ENCODE measurements at regions not wholly inside any gene's neighbourhood (a gene's known extent, or its start where the extent isn't known, plus 50 kb on each side); places are given as distances from the start of the nearest gene placed in this dataset.
"Not testable (repeated sequence)": the region's sequence is repeated elsewhere in the genome, so short reads cannot be mapped to it uniquely, and the experiment has no call there.

- DNase-seq: no peak
Measured at GRCh38 chr2:125642032-125642431, 1013.9 kb upstream of the GYPC start.

DNA sequence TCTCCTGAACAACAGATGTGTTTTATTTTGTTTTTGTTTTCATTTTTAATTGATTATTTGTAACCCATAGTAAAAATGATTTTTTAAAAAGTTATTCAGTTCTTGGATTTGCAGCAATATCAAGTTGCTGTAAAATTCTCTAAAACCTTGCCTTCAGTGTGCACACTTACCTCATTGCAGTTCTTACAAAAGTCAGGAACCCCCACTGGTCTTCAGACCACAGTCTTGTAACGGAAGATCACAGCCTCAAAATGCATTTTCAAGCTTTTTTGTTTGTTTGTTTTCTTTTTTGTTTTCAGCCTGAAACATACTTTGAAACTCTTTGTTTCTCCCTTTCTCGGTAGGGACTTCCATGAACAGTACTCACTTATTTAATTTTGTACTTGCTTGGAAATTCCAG is 1012.8 kb upstream of the GYPC start:
- DNase-seq: no peak

DNA sequence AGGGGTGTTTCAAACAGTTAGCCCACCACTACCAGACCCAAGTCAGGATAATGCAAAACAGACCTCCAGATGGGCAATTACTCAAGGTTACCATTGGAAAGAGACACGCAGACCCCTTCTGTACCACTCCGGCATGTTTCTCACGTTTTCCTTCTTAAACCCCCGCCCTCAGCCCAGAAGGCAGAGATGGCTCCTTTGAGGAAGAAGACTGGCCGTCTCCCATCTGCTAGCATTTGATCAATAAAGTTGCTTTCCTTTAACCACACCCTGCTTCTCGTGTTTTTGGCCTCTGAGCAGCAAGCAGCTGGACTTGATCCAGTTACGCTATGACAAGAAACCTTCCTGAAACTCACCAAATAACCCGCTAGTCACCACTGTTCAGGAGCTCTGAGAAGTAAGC is 1012.4 kb upstream of the GYPC start:
- no peak for DNase-seq

- DNase-seq: no peak
Measured at GRCh38 chr2:125644257-125644656, 1011.7 kb upstream of the GYPC start.

DNA sequence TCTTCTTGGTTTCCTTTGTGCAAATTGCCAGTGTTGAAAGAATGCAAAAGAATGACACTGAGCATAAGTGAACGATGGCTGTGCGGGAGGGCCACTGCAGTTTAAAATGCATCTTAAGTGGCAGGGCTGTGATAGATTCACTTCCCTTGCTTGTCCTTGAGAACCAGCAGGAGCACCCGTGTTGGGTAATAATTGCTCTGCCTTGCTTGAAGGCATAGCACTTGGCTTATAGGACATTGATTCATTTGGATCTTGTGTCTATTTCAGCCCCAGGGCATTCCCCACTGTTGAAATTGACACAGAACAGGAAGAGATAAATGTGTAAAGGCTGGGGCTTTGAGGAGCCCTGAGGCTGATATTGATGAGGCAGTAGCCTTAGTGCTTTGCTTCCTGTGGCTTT is 1003.7 kb upstream of the GYPC start:
- DNase-seq: no peak

- DNase-seq: no peak
Measured at GRCh38 chr2:125654226-125654625, 1001.7 kb upstream of the GYPC start.

- DNase-seq: no peak
Measured at GRCh38 chr2:125656190-125656589, 999.8 kb upstream of the GYPC start.

DNA sequence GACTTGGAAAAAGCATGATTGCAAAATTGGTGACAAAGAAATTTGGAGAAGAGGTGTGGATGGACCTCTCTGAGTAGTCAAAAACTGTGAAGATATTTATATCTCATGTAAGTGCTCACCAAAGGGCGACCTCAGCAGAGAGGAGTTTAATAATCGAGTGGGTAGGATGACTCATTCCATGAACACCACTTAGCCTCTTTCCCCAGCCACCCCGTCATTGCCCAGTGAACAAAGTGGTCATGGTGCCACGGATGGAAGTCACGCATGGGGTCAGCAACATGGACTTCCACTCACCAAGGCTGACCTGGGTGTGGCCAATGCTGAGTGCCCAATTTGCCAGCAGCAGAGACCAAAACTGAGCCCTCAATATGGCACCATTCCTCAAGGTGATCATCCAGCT is 997.4 kb upstream of the GYPC start:
- DNase-seq: no peak

DNA sequence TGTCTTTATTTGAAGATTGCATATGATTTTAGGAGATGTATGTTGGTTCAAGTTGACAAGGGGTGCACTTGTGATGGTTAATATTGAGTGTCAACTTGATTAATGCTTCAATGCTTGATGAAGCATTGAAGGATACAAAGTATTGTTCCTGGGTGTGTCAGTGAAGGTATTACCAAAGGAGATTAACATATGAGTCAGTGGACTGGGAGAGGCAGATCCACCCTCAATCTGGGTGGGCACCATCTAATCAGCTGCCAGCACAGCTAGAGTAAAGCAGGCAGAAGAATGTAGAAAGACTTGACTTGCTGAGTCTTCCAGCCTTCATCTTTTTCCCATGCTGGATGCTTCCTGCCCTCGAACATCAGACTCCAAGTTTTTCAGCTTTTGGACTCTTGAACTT is 995.6 kb upstream of the GYPC start:
- not testable (repeated sequence) for DNase-seq

DNA sequence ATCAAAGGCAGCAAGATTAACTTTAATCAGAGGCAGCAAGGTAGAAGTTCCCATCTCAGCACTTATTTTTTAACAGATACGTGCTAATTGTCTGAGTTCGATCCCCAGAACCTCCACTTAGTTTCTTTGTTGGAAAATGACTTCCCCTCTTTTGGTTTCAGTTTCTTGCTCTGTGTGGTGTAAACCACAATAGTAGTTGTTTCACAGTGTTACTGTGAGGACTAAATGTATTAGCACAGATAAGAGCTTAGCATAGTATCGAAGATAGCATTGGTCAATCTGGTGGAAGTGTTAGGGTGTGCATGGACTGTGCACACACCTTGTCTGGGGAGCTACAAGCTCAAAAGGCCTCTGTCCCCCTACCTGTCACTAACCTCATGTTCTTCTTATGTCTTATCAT is 988.3 kb upstream of the GYPC start:
- DNase-seq: no peak

DNA sequence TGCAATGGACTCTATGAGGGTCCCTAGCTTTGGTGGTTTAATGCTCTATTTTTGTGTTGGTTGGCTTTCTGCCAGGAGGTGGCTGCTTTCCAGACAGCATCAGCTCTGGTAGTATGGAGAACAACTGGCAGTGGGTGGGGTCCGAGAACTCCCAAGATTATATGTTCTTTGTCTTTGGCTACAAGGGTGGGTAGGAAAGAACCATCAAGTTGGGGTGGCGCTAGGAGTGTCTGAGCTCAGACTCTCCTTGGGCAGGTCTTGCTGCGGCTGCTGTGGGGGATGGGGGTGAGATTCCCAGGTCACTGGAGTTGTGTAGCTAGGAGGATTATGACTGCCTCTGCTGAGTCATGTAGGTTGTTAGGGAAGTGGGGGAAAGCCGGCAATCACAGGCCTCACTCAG is 976.1 kb upstream of the GYPC start:
- DNase-seq: no peak

- no peak for DNase-seq
Measured at GRCh38 chr2:125680809-125681208, 975.1 kb upstream of the GYPC start.

DNA sequence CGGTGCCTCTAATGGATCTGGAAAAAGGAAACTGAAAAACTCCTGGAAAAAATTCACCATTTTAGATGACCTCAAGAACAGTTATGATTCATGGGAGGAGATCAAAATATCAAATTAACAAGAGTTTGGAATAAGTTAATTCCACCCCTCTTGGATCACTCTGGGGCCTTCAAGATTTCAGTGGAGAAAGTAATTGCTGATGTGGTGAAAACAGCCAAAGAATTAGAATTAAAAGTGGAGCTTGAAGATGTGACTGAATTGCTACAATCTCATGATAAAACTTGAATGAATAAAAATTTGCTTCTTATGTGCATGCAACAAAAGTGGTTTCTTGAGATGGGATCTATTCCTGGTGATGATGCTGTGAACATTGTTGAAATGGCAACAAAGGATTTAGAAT is 974.4 kb upstream of the GYPC start:
- no peak for DNase-seq

DNA sequence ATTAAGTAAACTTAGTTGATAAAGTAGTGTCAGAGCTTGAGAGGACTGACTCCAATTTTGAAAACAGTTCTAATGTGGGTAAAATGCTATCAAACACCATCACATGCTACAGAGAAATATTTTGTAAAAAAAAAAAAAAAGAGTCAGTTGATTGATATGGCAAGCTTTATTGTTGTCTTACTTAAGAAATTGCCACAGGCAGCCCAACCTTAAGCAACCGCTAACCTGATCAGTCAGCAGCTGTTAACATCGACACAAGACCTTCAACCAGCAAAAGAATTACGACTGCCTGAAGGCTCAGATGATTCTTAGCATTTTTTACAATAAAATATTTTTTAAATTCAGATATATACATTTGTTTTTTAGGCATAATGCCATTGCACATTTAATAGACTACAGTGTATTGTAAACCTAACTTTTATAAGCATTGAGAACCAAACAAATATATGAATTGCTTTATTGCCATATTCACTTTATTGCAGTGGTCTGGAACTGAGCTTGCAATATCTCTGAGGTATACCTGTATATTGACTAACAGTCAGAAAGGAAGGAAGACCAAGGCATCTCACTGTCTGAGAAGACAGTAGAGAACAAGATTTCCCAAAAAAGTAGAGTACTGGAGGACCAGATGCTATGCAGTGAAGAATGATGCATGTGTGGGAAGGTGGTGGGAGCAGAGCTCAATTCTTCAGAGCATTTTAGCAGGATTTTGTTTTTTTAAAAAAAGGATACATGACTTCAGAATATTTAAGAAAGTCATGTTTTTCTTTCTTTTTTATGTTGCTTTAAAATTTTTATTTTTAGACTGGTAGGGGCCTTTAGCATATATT is 973.8 kb upstream of the GYPC start:
- DNase-seq: no peak

- DNase-seq: no peak
Measured at GRCh38 chr2:125684256-125684655, 971.7 kb upstream of the GYPC start.

GRCh38 chr2:125684932-125685331 is 971.0 kb upstream of the GYPC start:
- DNase-seq: no peak

DNA sequence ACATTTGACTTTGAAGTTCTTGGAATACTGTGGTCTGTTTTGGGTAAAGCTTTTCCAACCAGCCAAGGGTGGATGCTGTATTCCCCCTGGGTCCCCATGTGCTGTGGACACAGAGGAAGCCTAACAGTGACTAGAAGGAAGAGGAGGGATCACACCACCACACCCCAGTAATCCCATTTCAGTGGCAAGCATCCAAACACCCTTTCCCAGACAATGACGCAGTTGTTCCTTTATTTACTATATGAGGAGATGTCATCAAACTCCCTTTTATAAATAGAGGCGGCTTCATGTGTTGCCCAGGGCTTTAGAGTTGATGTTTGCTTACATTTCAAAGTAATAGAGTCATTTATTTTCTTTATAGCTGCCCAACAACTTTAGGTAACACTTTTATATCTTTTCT is 959.4 kb upstream of the GYPC start:
- DNase-seq: no peak

- DNase-seq: no peak
Measured at GRCh38 chr2:125698280-125698679, 957.7 kb upstream of the GYPC start.

- no peak for DNase-seq
Measured at GRCh38 chr2:125701070-125701469, 954.9 kb upstream of the GYPC start.

GRCh38 chr2:125707611-125708010 is 948.3 kb upstream of the GYPC start:
- DNase-seq: no peak

GRCh38 chr2:125710561-125710960 is 945.4 kb upstream of the GYPC start:
- no peak for DNase-seq

- DNase-seq: no peak
Measured at GRCh38 chr2:125711075-125711474, 944.9 kb upstream of the GYPC start.

- no peak for DNase-seq
Measured at GRCh38 chr2:125713533-125713932, 942.4 kb upstream of the GYPC start.

GRCh38 chr2:125721072-125721721 is 934.8 kb upstream of the GYPC start:
- DNase-seq: no peak

DNA sequence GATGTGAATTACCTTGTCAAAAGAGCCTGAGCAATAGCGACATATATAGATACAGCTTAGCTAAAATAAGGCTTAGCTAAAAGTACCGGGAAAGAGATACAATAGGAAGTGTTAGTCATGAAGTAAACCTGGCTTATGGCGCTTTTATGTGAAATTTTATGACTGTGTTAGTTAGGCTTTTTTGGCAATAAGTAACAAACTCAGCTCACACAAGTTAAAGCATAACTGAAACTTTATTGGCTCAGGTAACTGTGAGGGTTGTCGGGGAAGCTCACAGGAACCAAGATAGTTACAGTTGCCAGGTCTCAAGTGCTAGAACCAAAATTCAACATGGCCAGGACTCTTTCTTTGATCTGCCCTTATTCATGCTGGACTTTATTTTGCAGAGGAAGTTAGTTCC is 925.0 kb upstream of the GYPC start:
- DNase-seq: no peak

Measured in HCEC 1CT (cell line).